ENCODE measurements at regions not wholly inside any gene's neighbourhood (a gene's known extent, or its start where the extent isn't known, plus 50 kb on each side); places are given as distances from the start of the nearest gene placed in this dataset.

DNA sequence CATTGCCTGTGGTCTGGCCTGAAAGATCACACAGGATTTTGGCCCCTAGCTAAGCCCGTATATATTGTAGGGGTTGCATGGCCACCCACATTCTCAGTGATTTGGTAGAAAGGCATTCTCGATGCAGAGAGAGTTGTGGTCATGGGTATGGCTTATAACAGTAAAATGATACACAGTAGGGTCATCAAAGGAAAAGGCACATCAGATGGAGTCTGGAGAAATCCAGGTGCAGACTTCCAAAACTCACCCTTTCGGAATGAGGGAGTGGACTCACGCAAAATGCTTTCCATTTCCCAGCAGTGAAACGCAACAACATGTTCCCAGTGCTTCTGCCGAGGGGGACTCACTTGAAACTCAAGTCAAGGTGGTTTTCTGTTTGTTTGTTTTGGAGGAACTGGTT is 802.5 kb upstream of the SLITRK1 start:
- Mint-ChIP-seq H3K27me3 (no peaks in the 10 kb centered on the region), H3K27ac (no peak overlapping the region), H3K4me1 (no peaks in the 10 kb centered on the region), H3K4me3 (no peak overlapping the region), H3K9me3 (ENCODE audit: insufficient read depth) (peaks cover 3% of the 10 kb centered on the region)
- Histone ChIP-seq H3K27ac (ENCODE audit: low read length in 2 of 2) (no peak overlapping the region), H3K27me3 (replicated peaks in 1 of 4; ENCODE audit: control extremely low read depth in 1 of 4, control insufficient read depth in 3 of 4, insufficient read depth in 4 of 4, low read length in 3 of 4) (no peaks in the 10 kb centered on the region), H3K9ac (ENCODE audit: low read length) (no peak overlapping the region), H3K79me2 (ENCODE audit: control insufficient read depth, insufficient read depth, low read length) (no peaks in the 10 kb centered on the region), H3K4me3 (ENCODE audit: control extremely low read depth in 1 of 5, extremely low read depth in 1 of 5, insufficient read depth in 1 of 5, low read depth in 2 of 5, low read length in 4 of 5) (no peak overlapping the region), H3K4me2 (replicated peaks; ENCODE audit: low read depth, low read length, poor library complexity, severe bottlenecking) (no peak overlapping the region), H2AFZ (ENCODE audit: insufficient read depth, low read depth, low read length, poor library complexity, severe bottlenecking) (no peak overlapping the region), H3K36me3 (replicated peaks in 1 of 2; ENCODE audit: control extremely low read depth in 1 of 2, control insufficient read depth in 1 of 2, extremely low read depth in 1 of 2, insufficient read depth in 2 of 2, low read length in 1 of 2) (no peaks in the 10 kb centered on the region), H3K9me3 (ENCODE audit: control extremely low read depth in 1 of 3, control insufficient read depth in 2 of 3, insufficient read depth in 1 of 3, low read length in 2 of 3) (peaks cover 0 to 1% (median 0%) of the 10 kb centered on the region in 3 donors), H3K4me1 (ENCODE audit: control insufficient read depth in 2 of 2, insufficient read depth in 2 of 2, low read length in 2 of 2) (no peaks in the 10 kb centered on the region), H4K20me1 (ENCODE audit: control insufficient read depth, insufficient read depth, low read length, poor library complexity, severe bottlenecking) (no peaks in the 10 kb centered on the region)
- WGBS (ENCODE audit: insufficient coverage): 80% methylated on average over 5 of the region's 6 CpGs
- intact Hi-C loops (cut with micrococcal nuclease): no loop called here
- no peak for TF ChIP-seq EZH2 (IDR thresholded peaks at IDR 0.05; ENCODE audit: borderline replicate concordance, insufficient read depth, low read depth, low read length, poor library complexity, severe bottlenecking)
- TF ChIP-seq, protein P1, sequence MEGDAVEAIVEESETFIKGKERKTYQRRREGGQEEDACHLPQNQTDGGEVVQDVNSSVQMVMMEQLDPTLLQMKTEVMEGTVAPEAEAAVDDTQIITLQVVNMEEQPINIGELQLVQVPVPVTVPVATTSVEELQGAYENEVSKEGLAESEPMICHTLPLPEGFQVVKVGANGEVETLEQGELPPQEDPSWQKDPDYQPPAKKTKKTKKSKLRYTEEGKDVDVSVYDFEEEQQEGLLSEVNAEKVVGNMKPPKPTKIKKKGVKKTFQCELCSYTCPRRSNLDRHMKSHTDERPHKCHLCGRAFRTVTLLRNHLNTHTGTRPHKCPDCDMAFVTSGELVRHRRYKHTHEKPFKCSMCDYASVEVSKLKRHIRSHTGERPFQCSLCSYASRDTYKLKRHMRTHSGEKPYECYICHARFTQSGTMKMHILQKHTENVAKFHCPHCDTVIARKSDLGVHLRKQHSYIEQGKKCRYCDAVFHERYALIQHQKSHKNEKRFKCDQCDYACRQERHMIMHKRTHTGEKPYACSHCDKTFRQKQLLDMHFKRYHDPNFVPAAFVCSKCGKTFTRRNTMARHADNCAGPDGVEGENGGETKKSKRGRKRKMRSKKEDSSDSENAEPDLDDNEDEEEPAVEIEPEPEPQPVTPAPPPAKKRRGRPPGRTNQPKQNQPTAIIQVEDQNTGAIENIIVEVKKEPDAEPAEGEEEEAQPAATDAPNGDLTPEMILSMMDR (IDR thresholded peaks at IDR 0.05): no peak
- no peak for ATAC-seq (ENCODE audit: low read depth)
- ChIA-PET POLR2A (no interaction called here), CTCF (no interaction called here)
- no peak for DNase-seq

DNA sequence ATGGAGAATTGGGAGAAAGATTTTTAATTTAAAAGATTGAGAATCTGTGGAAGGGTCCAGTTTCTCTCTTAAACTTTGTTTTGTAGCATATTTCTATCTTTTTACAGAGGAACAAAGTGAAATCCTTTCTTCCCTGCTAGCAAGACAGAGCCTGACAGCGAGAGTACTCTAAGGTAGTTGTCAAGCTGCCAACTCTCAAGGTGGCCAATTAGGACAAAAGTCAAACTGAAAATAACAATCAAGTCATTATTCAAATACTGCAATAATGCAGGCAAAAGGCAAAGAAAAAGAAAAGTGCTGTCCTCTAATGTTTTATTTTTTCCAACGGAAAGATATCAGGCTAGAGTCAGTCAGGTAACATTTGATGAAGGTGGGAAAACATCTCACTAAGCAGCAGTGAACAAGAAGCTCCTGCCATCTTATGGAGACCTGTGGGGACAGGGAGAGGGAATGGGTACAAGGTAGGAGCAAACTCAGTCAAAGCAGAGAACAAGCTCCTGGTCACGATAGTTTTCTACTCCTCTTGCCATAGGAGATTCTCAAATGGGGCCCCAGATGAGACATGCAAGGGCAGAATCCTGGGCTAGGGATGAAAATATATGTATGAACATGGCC is 801.9 kb upstream of the SLITRK1 start:
- Histone ChIP-seq H3K4me1 (ENCODE audit: control insufficient read depth in 2 of 2, insufficient read depth in 2 of 2, low read length in 2 of 2) (no peaks in the 10 kb centered on the region), H4K20me1 (ENCODE audit: control insufficient read depth, insufficient read depth, low read length, poor library complexity, severe bottlenecking) (no peaks in the 10 kb centered on the region), H3K4me3 (ENCODE audit: control extremely low read depth in 1 of 5, extremely low read depth in 1 of 5, insufficient read depth in 1 of 5, low read depth in 2 of 5, low read length in 4 of 5) (no peak overlapping the region), H3K79me2 (ENCODE audit: control insufficient read depth, insufficient read depth, low read length) (no peaks in the 10 kb centered on the region), H3K9ac (ENCODE audit: low read length) (no peak overlapping the region), H3K9me3 (ENCODE audit: control extremely low read depth in 1 of 3, control insufficient read depth in 2 of 3, insufficient read depth in 1 of 3, low read length in 2 of 3) (peaks cover 0 to 1% (median 0%) of the 10 kb centered on the region in 3 donors), H3K36me3 (replicated peaks in 1 of 2; ENCODE audit: control extremely low read depth in 1 of 2, control insufficient read depth in 1 of 2, extremely low read depth in 1 of 2, insufficient read depth in 2 of 2, low read length in 1 of 2) (no peaks in the 10 kb centered on the region), H3K4me2 (replicated peaks; ENCODE audit: low read depth, low read length, poor library complexity, severe bottlenecking) (no peak overlapping the region), H3K27me3 (replicated peaks in 1 of 4; ENCODE audit: control extremely low read depth in 1 of 4, control insufficient read depth in 3 of 4, insufficient read depth in 4 of 4, low read length in 3 of 4) (no peaks in the 10 kb centered on the region), H3K27ac (ENCODE audit: low read length in 2 of 2) (no peak overlapping the region), H2AFZ (ENCODE audit: insufficient read depth, low read depth, low read length, poor library complexity, severe bottlenecking) (no peak overlapping the region)
- DNase-seq (no peak), ATAC-seq (ENCODE audit: low read depth) (no peak)
- H3K4me1 Mint-ChIP-seq: no peaks in the 10 kb centered on the region
- H3K9me3 Mint-ChIP-seq (ENCODE audit: insufficient read depth): peaks cover 3% of the 10 kb centered on the region
- H3K4me3 Mint-ChIP-seq: no peak overlapping the region
- CTCF ChIA-PET: no interaction called here
- intact Hi-C loops (cut with micrococcal nuclease): no loop called here
- TF ChIP-seq, protein P1 (IDR thresholded peaks at IDR 0.05): no peak
- no peak for TF ChIP-seq EZH2 (IDR thresholded peaks at IDR 0.05; ENCODE audit: borderline replicate concordance, insufficient read depth, low read depth, low read length, poor library complexity, severe bottlenecking)
- no peak overlapping the region for H3K27ac Mint-ChIP-seq
- POLR2A ChIA-PET: no interaction called here
- H3K27me3 Mint-ChIP-seq: no peaks in the 10 kb centered on the region
- WGBS (ENCODE audit: insufficient coverage): 94% methylated on average over 2 of the region's 3 CpGs

Data from B cell (primary cell).